Thoracic aorta (tissue), 2 donors: ENCODE measurements at regions not wholly inside any gene's neighbourhood (a gene's known extent, or its start where the extent isn't known, plus 50 kb on each side); places are given as distances from the start of the nearest gene placed in this dataset.

Experiments used
- ATAC-seq: fragments of 150-250 bp; one replicate; pipeline ENCODE4 v1.8.0; 2017; ENCODE audit warnings: low read depth; ENCODE audit not compliant: insufficient number of reproducible peaks, low FRiP score
- DNase-seq: peaks from one replicate; pipeline ENCODE4 v3.0.0-alpha.2; 2020; ENCODE audit warnings: low spot score
- H3K27ac ChIP-seq, 2 donors: fragments of 200-600 bp; sonication (generic); 1 replicate in 1 of 2; 2 replicates in 1 of 2; pipeline ENCODE4 v1.5.1; 2016; ENCODE audit warnings: mild to moderate bottlenecking in 2 of 2, moderate library complexity in 2 of 2
- H3K27me3 ChIP-seq: fragments of 200-600 bp; sonication (generic); replicated peaks from 2 replicates; pipeline ENCODE4 v1.6.0; 2016; ENCODE audit warnings: mild to moderate bottlenecking; ENCODE audit not compliant: insufficient read depth
- H3K36me3 ChIP-seq: fragments of 200-600 bp; sonication (generic); one replicate; pipeline ENCODE4 v1.5.1; 2016
- H3K4me1 ChIP-seq, 2 donors: fragments of 200-600 bp; sonication (generic); 1 replicate in 1 of 2; 2 replicates in 1 of 2; pipeline versions ENCODE4 v1.5.1 to v1.6.0; 2016; ENCODE audit warnings: low read depth in 2 of 2, mild to moderate bottlenecking in 1 of 2; ENCODE audit not compliant: control insufficient read depth in 1 of 2
- H3K4me3 ChIP-seq: fragments of 200-600 bp; sonication (generic); 2 replicates; pipeline ENCODE4 v1.5.1; 2016; ENCODE audit warnings: mild to moderate bottlenecking
- H3K9me3 ChIP-seq: fragments of 200-600 bp; sonication (generic); 2 replicates; pipeline ENCODE4 v1.5.1; 2016
- CTCF ChIP-seq: fragments of 200-600 bp; sonication (generic); IDR thresholded peaks from one replicate; pipeline ENCODE4 v1.5.1; 2019; ENCODE audit warnings: antibody characterized with exemption

GRCh38 chr10:21309427-21309826 is 216.1 kb downstream of the SKIDA1 start:
- Histone ChIP-seq H3K4me3 (no peak overlapping the region), H3K9me3 (no peaks in the 10 kb centered on the region), H3K36me3 (no peaks in the 10 kb centered on the region), H3K4me1 (peaks cover 0 to under 1% of the 10 kb centered on the region in 2 donors), H3K27me3 (no peaks in the 10 kb centered on the region), H3K27ac (no peak overlapping the region)
- no peak for TF ChIP-seq CTCF
- ATAC-seq, result no peak
- no peak for DNase-seq

- Histone ChIP-seq H3K4me3 (no peak overlapping the region), H3K36me3 (no peaks in the 10 kb centered on the region), H3K4me1 (no peaks in the 10 kb centered on the region), H3K27ac (no peak overlapping the region), H3K9me3 (no peaks in the 10 kb centered on the region), H3K27me3 (no peaks in the 10 kb centered on the region)
- no peak for DNase-seq
- ATAC-seq, result no peak
- no peak for TF ChIP-seq CTCF
These were observed 216.5 kb downstream of the SKIDA1 start for GRCh38 chr10:21308946-21309345.

- H3K27me3 ChIP-seq, result no peaks in the 10 kb centered on the region
- no peak overlapping the region for H3K4me3 ChIP-seq
- no peak for TF ChIP-seq CTCF
- no peak overlapping the region for H3K27ac ChIP-seq
- no peaks in the 10 kb centered on the region for H3K36me3 ChIP-seq
- DNase-seq, result no peak
- ATAC-seq, result no peak
- no peaks in the 10 kb centered on the region for H3K9me3 ChIP-seq
- no peaks in the 10 kb centered on the region for H3K4me1 ChIP-seq
These were observed 217.5 kb downstream of the SKIDA1 start for GRCh38 chr10:21308018-21308417.

GRCh38 chr10:21304608-21305007 is 220.9 kb downstream of the SKIDA1 start:
- Histone ChIP-seq H3K27me3 (no peaks in the 10 kb centered on the region), H3K9me3 (no peaks in the 10 kb centered on the region), H3K27ac (no peak overlapping the region), H3K4me3 (no peak overlapping the region), H3K36me3 (no peaks in the 10 kb centered on the region), H3K4me1 (no peaks in the 10 kb centered on the region)
- ATAC-seq, result no peak
- no peak for TF ChIP-seq CTCF
- DNase-seq, result no peak

GRCh38 chr10:21304198-21304597 is 221.3 kb downstream of the SKIDA1 start:
- Histone ChIP-seq H3K4me1 (no peaks in the 10 kb centered on the region), H3K4me3 (no peak overlapping the region), H3K27me3 (no peaks in the 10 kb centered on the region), H3K36me3 (no peaks in the 10 kb centered on the region), H3K27ac (no peak overlapping the region), H3K9me3 (no peaks in the 10 kb centered on the region)
- ATAC-seq (no peak), DNase-seq (no peak)
- TF ChIP-seq CTCF, result no peak
